ENCODE measurements at regions not wholly inside any gene's neighbourhood (a gene's known extent, or its start where the extent isn't known, plus 50 kb on each side); places are given as distances from the start of the nearest gene placed in this dataset.

DNA sequence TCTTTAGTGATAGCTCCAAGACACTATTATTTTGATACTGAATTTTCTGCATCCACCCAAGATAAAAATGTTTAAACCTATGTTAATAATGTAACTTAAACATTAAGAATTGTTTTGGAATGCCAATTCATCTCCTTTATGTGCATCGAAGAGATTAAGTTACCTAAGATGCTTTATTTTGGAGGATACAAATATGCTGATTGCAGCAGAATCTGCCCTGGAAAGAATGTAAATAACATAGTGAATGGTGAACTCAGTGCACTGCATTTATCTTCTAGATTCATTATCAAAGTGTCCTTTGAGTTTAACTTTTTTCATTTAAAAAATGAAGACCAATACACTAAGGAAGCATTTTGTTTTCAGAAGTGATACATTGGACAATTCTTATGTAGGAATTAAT is 757.2 kb downstream of the MRPL39 start:
- Histone ChIP-seq H3K27me3 (no peaks in the 10 kb centered on the region), H3K4me3 (no peak overlapping the region), H3K9me3 (no peaks in the 10 kb centered on the region), H3K4me1 (no peaks in the 10 kb centered on the region), H3K27ac (no peak overlapping the region), H3K36me3 (no peaks in the 10 kb centered on the region)
- 84 to 88% methylated on average over 1 of the region's 1 CpG for WGBS, 2 donors (ENCODE audit: low coverage in 1 of 2)
- no peak for DNase-seq
- intact Hi-C loops (cut with DNase I; ENCODE audit: low total_unique reads), result no loop called here
- in situ Hi-C loops (cut with MboI; ENCODE audit: low pct_ligation_motif_present in 1 of 4, low pct_unique_long_range_greater_than_20kb in 1 of 4, low sequenced_read_pairs in 3 of 4), result no loop called here
- TF ChIP-seq, protein P1, sequence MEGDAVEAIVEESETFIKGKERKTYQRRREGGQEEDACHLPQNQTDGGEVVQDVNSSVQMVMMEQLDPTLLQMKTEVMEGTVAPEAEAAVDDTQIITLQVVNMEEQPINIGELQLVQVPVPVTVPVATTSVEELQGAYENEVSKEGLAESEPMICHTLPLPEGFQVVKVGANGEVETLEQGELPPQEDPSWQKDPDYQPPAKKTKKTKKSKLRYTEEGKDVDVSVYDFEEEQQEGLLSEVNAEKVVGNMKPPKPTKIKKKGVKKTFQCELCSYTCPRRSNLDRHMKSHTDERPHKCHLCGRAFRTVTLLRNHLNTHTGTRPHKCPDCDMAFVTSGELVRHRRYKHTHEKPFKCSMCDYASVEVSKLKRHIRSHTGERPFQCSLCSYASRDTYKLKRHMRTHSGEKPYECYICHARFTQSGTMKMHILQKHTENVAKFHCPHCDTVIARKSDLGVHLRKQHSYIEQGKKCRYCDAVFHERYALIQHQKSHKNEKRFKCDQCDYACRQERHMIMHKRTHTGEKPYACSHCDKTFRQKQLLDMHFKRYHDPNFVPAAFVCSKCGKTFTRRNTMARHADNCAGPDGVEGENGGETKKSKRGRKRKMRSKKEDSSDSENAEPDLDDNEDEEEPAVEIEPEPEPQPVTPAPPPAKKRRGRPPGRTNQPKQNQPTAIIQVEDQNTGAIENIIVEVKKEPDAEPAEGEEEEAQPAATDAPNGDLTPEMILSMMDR (IDR thresholded peaks at IDR 0.05), result no peak
- TF ChIP-seq EP300 (IDR thresholded peaks at IDR 0.05; ENCODE audit: low read depth) (no peak), POLR2AphosphoS5 (IDR thresholded peaks at IDR 0.05) (no peak), POLR2A (IDR thresholded peaks at IDR 0.05) (no peak)

DNA sequence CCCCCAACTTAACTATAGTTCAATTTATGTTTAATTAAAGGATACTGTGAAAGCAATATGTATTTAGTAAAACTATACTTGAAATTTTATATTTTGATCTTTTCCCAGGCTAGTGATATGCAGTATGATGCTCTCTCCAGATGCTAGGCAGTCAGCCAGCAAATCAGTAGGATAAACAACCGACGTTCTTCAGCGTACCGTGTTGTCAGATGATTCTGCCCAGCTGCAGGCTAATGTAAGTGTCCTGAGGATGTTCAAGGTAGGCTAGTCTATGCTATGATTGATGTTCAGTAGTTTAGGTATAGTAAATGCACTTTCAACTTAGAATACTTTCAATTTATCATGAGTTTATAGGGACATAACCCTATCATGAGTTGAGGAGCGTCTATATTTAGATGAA is 762.6 kb downstream of the MRPL39 start:
- no peaks in the 10 kb centered on the region for H3K9me3 ChIP-seq
- H3K4me3 ChIP-seq, result no peak overlapping the region
- TF ChIP-seq EP300 (IDR thresholded peaks at IDR 0.05; ENCODE audit: low read depth) (no peak), POLR2AphosphoS5 (IDR thresholded peaks at IDR 0.05) (no peak)
- 52 to 65% methylated on average over 5 of the region's 5 CpGs for WGBS, 2 donors (ENCODE audit: low coverage in 1 of 2)
- no peak overlapping the region for H3K27ac ChIP-seq
- DNase-seq, result no peak
- no peaks in the 10 kb centered on the region for H3K4me1 ChIP-seq
- in situ Hi-C loops (cut with MboI; ENCODE audit: low pct_ligation_motif_present in 1 of 4, low pct_unique_long_range_greater_than_20kb in 1 of 4, low sequenced_read_pairs in 3 of 4) (no loop called here), intact Hi-C loops (cut with DNase I; ENCODE audit: low total_unique reads) (no loop called here)
- no peaks in the 10 kb centered on the region for H3K27me3 ChIP-seq
- H3K36me3 ChIP-seq, result no peaks in the 10 kb centered on the region

DNA sequence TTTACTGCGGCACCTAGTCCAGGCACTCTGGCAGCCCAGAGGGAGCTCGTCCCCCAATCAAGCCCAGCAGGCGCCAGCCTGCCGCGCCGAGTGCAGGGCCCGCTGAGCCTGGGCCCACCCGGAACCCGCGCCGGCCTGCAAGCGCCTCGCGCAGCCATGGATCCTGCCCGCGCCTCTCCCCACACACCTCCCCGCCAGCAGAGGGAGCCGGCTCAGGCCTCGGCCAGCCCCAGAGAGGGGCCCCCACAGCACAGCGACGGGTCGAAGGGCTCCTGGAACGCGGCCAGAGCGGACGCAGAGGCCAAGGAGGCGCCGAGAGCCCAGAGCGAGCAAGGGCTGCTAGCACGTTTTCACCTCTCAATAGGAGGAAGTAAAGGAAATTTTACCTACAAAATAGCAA is 767.0 kb downstream of the MRPL39 start:
- WGBS, 2 donors (ENCODE audit: low coverage in 1 of 2), result 69 to 93% methylated on average over 2 to 29 of the region's 30 CpGs

DNA sequence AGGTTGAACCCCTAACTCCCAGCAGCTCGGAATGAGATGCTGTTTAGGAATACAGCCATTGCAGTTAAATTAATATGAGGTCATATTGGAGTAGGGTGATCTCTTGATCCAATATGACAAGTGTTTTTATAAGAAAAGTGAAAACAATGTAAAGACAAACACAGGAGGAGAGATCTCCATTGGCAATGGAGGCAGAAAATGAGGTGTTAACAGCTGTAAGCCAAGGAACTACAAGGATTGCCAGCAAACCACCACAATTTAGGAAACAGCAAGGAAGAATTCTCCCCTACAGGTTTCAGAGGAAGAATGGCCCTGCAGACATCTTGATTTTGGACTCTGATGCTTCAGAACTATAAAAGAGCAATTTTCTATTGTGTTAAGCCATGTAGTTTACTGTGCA is 774.3 kb downstream of the MRPL39 start:
- Histone ChIP-seq H3K4me1 (no peaks in the 10 kb centered on the region), H3K36me3 (no peaks in the 10 kb centered on the region), H3K27me3 (no peaks in the 10 kb centered on the region), H3K4me3 (no peak overlapping the region), H3K27ac (no peak overlapping the region), H3K9me3 (no peaks in the 10 kb centered on the region)
- in situ Hi-C loops (cut with MboI; ENCODE audit: low pct_ligation_motif_present in 1 of 4, low pct_unique_long_range_greater_than_20kb in 1 of 4, low sequenced_read_pairs in 3 of 4) (no loop called here), intact Hi-C loops (cut with DNase I; ENCODE audit: low total_unique reads) (no loop called here)
- 40 to 68% methylated on average over 1 of the region's 1 CpG for WGBS, 2 donors (ENCODE audit: low coverage in 1 of 2)
- no peak for DNase-seq
- TF ChIP-seq POLR2AphosphoS5 (IDR thresholded peaks at IDR 0.05) (no peak), POLR2A (IDR thresholded peaks at IDR 0.05) (no peak), EP300 (IDR thresholded peaks at IDR 0.05; ENCODE audit: low read depth) (no peak)
- TF ChIP-seq, protein P1 (IDR thresholded peaks at IDR 0.05), result no peak

More for the DNA sequence above, 767.0 kb downstream of the MRPL39 start:
- H3K4me3 ChIP-seq, result no peak overlapping the region
- H3K4me1 ChIP-seq, result no peaks in the 10 kb centered on the region
- DNase-seq, result no peak
- in situ Hi-C loops (cut with MboI; ENCODE audit: low pct_ligation_motif_present in 1 of 4, low pct_unique_long_range_greater_than_20kb in 1 of 4, low sequenced_read_pairs in 3 of 4), result no loop called here
- H3K27me3 ChIP-seq, result no peaks in the 10 kb centered on the region
- intact Hi-C loops (cut with DNase I; ENCODE audit: low total_unique reads), result no loop called here
- H3K36me3 ChIP-seq, result no peaks in the 10 kb centered on the region
- H3K9me3 ChIP-seq, result no peaks in the 10 kb centered on the region
- TF ChIP-seq POLR2AphosphoS5 (IDR thresholded peaks at IDR 0.05), result no peak
- TF ChIP-seq EP300 (IDR thresholded peaks at IDR 0.05; ENCODE audit: low read depth), result no peak
- TF ChIP-seq, protein P1 (IDR thresholded peaks at IDR 0.05), result no peak
- TF ChIP-seq POLR2A (IDR thresholded peaks at IDR 0.05), result no peak
- H3K27ac ChIP-seq, result no peak overlapping the region

DNA sequence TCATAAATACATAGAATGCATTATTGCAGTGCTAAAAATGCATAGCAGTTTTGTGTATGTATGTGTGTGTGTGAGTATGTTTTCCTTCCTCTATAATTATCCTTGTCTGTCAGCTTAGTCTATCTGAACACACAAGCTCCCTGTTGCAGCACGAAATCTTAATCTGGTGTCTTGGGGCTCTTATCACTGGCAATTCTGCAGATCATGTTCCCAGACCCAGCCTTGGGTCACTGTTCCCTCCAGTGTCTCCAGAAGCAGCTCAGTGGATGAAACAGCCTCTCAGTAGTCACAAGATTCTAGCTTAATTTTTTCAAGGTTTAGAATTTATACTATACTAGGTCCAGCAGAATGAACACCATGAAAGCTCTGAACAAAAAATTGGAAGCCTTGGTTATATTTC is 777.9 kb downstream of the MRPL39 start:
- no peak overlapping the region for H3K27ac ChIP-seq
- H3K4me3 ChIP-seq, result no peak overlapping the region
- no peaks in the 10 kb centered on the region for H3K36me3 ChIP-seq
- intact Hi-C loops (cut with DNase I; ENCODE audit: low total_unique reads) (no loop called here), in situ Hi-C loops (cut with MboI; ENCODE audit: low pct_ligation_motif_present in 1 of 4, low pct_unique_long_range_greater_than_20kb in 1 of 4, low sequenced_read_pairs in 3 of 4) (no loop called here)
- H3K9me3 ChIP-seq, result no peaks in the 10 kb centered on the region
- 29 to 38% methylated on average over 1 of the region's 1 CpG for WGBS, 2 donors (ENCODE audit: low coverage in 1 of 2)
- DNase-seq, result no peak
- no peaks in the 10 kb centered on the region for H3K27me3 ChIP-seq
- TF ChIP-seq POLR2A (IDR thresholded peaks at IDR 0.05), result no peak
- TF ChIP-seq, protein P1 (IDR thresholded peaks at IDR 0.05), result no peak
- no peak for TF ChIP-seq EP300 (IDR thresholded peaks at IDR 0.05; ENCODE audit: low read depth)
- TF ChIP-seq POLR2AphosphoS5 (IDR thresholded peaks at IDR 0.05), result no peak
- no peaks in the 10 kb centered on the region for H3K4me1 ChIP-seq

Data from transverse colon (tissue), 4 donors.